Breast epithelium (tissue), 3 donors: ENCODE measurements at regions not wholly inside any gene's neighbourhood (a gene's known extent, or its start where the extent isn't known, plus 50 kb on each side); places are given as distances from the start of the nearest gene placed in this dataset.

Experiments used
- POLR2A ChIP-seq: fragments of 450-650 bp; IDR thresholded peaks from one replicate; pipeline ENCODE4 v1.6.1; 2016; ENCODE audit warnings: antibody characterized with exemption, mild to moderate bottlenecking, moderate library complexity
- POLR2AphosphoS5 ChIP-seq, 3 donors: sonication (generic); formaldehyde crosslinking; IDR thresholded peaks; one replicate each; pipeline ENCODE4 v1.6.1; 2017; ENCODE audit warnings: antibody characterized with exemption in 3 of 3
- TF ChIP-seq, protein P1 (sequence below), 3 donors: fragments of 450-650 bp; IDR thresholded peaks; one replicate each; pipeline ENCODE4 v1.5.1; 2016 to 2017; ENCODE audit warnings: antibody characterized with exemption in 3 of 3, mild to moderate bottlenecking in 3 of 3, moderate library complexity in 3 of 3

DNA sequence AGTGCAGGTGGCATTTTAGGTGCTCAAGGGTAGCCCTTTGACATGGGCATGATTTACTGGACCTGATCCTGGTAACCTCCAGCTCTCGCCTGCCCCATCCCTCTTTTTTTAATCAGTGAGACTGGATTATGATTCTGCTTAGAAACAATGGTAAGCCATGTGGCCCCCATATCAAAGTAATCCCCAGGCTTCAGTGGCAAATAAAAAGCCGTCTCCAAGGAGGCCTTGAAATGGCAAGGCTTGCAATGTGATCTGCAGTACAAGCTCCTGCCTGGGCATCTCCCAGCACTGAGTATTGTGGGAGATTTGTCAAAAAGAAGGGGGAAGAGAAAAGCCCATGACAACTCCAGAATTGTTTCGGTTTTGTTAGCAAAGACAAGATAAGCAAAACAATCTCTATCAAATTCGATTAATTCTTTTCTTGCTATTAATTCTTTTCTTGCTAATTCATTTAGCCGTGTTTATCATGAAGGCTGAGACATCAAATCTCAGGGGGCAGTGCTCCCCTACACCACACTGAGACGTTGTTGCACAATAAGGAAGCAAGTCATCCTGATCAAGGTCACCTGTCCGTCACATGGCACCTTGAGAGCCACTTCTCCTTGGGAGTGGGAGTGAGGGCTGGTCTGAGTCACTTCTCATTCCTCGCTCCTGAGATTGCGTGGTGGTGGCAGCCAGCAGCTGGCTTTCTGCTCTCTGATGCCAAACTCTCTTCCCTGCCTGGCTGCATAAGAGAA is 312.7 kb upstream of the GATB start:
- TF ChIP-seq, protein P1, sequence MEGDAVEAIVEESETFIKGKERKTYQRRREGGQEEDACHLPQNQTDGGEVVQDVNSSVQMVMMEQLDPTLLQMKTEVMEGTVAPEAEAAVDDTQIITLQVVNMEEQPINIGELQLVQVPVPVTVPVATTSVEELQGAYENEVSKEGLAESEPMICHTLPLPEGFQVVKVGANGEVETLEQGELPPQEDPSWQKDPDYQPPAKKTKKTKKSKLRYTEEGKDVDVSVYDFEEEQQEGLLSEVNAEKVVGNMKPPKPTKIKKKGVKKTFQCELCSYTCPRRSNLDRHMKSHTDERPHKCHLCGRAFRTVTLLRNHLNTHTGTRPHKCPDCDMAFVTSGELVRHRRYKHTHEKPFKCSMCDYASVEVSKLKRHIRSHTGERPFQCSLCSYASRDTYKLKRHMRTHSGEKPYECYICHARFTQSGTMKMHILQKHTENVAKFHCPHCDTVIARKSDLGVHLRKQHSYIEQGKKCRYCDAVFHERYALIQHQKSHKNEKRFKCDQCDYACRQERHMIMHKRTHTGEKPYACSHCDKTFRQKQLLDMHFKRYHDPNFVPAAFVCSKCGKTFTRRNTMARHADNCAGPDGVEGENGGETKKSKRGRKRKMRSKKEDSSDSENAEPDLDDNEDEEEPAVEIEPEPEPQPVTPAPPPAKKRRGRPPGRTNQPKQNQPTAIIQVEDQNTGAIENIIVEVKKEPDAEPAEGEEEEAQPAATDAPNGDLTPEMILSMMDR (IDR thresholded peaks at IDR 0.05), result no peak
- TF ChIP-seq POLR2AphosphoS5 (IDR thresholded peaks at IDR 0.05) (no peak), POLR2A (no peak)
